Sigmoid colon (tissue), 4 donors: ENCODE measurements at regions not wholly inside any gene's neighbourhood (a gene's known extent, or its start where the extent isn't known, plus 50 kb on each side); places are given as distances from the start of the nearest gene placed in this dataset.

Experiments
- CTCF ChIP-seq, 4 experiments: fragments of 450-650 bp in 3 of 4; fragments of 200-600 bp in 1 of 4; IDR thresholded peaks; one replicate each; pipeline ENCODE4 v1.5.1; 2016 to 2019; ENCODE audit warnings: antibody characterized with exemption in 4 of 4, mild to moderate bottlenecking in 3 of 4, moderate library complexity in 2 of 4
- EP300 ChIP-seq, 4 donors: sonication (generic); formaldehyde crosslinking; IDR thresholded peaks; one replicate each; pipeline ENCODE4 v1.6.1; 2017; ENCODE audit warnings: antibody characterized with exemption in 4 of 4
- POLR2A ChIP-seq, 2 donors: fragments of 450-650 bp; IDR thresholded peaks; one replicate each; pipeline ENCODE4 v1.6.1; 2016; ENCODE audit warnings: antibody characterized with exemption in 2 of 2, mild to moderate bottlenecking in 2 of 2, moderate library complexity in 2 of 2
- POLR2AphosphoS5 ChIP-seq, 4 donors: sonication (generic); formaldehyde crosslinking; IDR thresholded peaks; one replicate each; pipeline ENCODE4 v1.6.1; 2017; ENCODE audit warnings: antibody characterized with exemption in 4 of 4

- TF ChIP-seq CTCF (IDR thresholded peaks at IDR 0.05) = no peak
- no peak for TF ChIP-seq EP300 (IDR thresholded peaks at IDR 0.05)
- no peak for TF ChIP-seq POLR2A (IDR thresholded peaks at IDR 0.05)
- TF ChIP-seq POLR2AphosphoS5 (IDR thresholded peaks at IDR 0.05) = no peak
Measured at GRCh38 chr6:7675353-7675945, 50.5 kb upstream of the BMP6 start.
